HFFc6 (cell line): ENCODE measurements at regions not wholly inside any gene's neighbourhood (a gene's known extent, or its start where the extent isn't known, plus 50 kb on each side); places are given as distances from the start of the nearest gene placed in this dataset.

Experiments used
- DNase-seq: peaks from one replicate; pipeline ENCODE4 v3.0.0-alpha.2; 2018
- H3K27ac Mint-ChIP-seq: 2 replicates; pipeline ENCODE4 v1.8.0; 2020; ENCODE audit warnings: mild to moderate bottlenecking, mixed read lengths
- H3K27me3 Mint-ChIP-seq: 2 replicates; pipeline ENCODE4 v1.8.0; 2021; ENCODE audit warnings: mild to moderate bottlenecking, moderate library complexity, mixed read lengths; ENCODE audit not compliant: insufficient read depth
- H3K36me3 Mint-ChIP-seq: 2 replicates; pipeline ENCODE4 v1.8.0; 2021; ENCODE audit warnings: low read depth, mixed read lengths
- H3K4me1 Mint-ChIP-seq: 2 replicates; pipeline ENCODE4 v1.8.0; 2020; ENCODE audit warnings: low read depth, mixed read lengths
- H3K4me3 Mint-ChIP-seq: 2 replicates; pipeline ENCODE4 v1.8.0; 2020; ENCODE audit warnings: mild to moderate bottlenecking, moderate library complexity, mixed read lengths
- H3K9me3 Mint-ChIP-seq: 2 replicates; pipeline ENCODE4 v1.8.0; 2020; ENCODE audit warnings: mild to moderate bottlenecking, mixed read lengths
- TF ChIP-seq, protein P1 (sequence below): fragments of 200-600 bp; sonication (generic); IDR thresholded peaks from 2 replicates; pipeline ENCODE4 v1.5.0; 2021; ENCODE audit warnings: antibody characterized with exemption, mild to moderate bottlenecking

DNA sequence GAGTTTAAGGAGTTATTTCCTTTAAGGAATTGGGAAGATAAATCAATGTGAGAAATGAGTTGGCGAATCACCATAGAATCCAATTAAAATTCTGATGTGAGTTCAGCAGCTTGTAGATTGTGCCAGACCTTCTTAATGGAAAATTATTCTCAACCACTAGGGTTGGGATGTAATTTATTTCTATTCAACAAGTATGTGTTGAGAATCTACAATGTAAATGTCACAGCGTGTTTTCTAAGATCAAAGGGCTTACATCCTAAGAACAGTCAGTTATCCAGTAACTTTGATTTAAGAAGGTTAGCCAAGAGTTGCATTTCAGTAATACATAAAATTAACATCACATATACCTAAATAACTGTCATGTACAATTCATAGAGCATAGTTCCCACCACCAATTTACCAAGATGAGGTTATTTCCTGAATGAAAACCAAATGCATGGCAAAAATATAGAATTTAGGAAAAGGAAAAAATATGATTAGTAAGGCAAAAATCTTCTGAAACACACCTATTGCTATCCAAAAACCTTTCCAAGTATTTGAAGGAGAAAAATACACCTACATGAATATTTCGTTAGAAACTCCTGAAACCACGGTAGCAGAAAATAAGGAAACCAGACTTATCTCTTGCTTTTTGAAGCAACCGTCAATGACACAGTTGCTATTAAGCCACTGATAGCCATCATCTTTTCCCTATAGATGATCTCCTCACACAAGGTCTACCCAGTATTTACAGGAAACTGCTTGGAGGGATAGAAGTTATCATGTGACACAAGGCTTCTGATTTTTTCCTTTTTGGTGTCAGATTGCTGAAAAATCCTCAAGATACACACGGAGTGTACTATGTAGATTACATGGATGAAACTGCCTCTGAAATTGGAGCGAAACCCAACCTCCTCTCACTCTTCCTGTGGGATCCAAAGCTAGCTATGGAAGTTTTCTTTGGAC lies 259.4 kb upstream of the POGK start:
- no peak overlapping the region for H3K27ac Mint-ChIP-seq
- H3K36me3 Mint-ChIP-seq, result no peaks in the 10 kb centered on the region
- peaks cover 32% of the 10 kb centered on the region for H3K9me3 Mint-ChIP-seq
- H3K4me1 Mint-ChIP-seq, result no peaks in the 10 kb centered on the region
- no peak overlapping the region for H3K4me3 Mint-ChIP-seq
- TF ChIP-seq, protein P1, sequence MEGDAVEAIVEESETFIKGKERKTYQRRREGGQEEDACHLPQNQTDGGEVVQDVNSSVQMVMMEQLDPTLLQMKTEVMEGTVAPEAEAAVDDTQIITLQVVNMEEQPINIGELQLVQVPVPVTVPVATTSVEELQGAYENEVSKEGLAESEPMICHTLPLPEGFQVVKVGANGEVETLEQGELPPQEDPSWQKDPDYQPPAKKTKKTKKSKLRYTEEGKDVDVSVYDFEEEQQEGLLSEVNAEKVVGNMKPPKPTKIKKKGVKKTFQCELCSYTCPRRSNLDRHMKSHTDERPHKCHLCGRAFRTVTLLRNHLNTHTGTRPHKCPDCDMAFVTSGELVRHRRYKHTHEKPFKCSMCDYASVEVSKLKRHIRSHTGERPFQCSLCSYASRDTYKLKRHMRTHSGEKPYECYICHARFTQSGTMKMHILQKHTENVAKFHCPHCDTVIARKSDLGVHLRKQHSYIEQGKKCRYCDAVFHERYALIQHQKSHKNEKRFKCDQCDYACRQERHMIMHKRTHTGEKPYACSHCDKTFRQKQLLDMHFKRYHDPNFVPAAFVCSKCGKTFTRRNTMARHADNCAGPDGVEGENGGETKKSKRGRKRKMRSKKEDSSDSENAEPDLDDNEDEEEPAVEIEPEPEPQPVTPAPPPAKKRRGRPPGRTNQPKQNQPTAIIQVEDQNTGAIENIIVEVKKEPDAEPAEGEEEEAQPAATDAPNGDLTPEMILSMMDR, result no peak
- H3K27me3 Mint-ChIP-seq, result no peaks in the 10 kb centered on the region; the same call in 1 of the 2 replicates
- DNase-seq, result no peak

DNA sequence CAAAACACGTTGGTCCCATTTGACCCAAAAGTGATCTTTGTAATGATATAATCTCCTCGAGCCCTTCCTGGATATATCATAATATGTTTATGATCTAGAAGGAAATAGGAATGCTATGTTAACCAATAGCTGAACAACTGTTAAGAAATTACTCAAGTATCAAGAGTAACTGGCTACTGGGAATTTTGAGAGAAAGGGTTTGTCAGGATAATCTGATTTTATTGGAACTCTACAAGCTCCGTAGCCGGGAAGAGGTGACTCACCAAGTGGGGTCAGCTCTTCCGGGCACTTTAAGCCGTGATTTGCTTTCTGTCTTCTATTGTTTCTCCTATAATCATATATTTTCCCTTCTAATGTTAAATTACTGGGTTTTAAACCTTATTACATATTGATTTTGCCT lies 250.5 kb upstream of the POGK start:
- Mint-ChIP-seq H3K36me3 (no peaks in the 10 kb centered on the region), H3K4me3 (no peak overlapping the region), H3K27ac (no peak overlapping the region), H3K4me1 (no peaks in the 10 kb centered on the region), H3K9me3 (peaks cover 20% of the 10 kb centered on the region), H3K27me3 (no peaks in the 10 kb centered on the region)
- DNase-seq, result no peak
- TF ChIP-seq, protein P1, result no peak

DNA sequence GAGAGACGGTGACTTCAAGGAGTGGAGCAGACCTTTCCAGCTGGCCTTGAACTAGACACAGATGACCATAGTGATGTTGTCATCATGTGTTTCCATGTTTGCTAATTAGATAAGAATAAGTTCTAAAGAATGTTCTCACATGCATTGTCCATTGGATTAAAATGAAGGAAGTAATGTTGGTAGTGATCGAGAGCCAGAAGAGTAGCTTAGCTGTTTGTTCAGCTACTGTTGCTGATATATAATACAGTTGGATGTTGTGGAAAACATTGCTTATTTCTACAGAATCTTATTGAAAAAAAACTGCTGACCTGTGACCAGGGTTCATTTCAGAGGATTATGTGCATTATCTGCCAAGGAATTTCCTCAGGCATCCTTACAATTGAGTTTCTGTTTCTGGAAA lies 249.1 kb upstream of the POGK start:
- TF ChIP-seq, protein P1, result no peak
- Mint-ChIP-seq H3K27me3 (no peaks in the 10 kb centered on the region; the same call in 1 of the 2 replicates), H3K36me3 (no peaks in the 10 kb centered on the region; the same call in 1 of the 2 replicates)

DNA sequence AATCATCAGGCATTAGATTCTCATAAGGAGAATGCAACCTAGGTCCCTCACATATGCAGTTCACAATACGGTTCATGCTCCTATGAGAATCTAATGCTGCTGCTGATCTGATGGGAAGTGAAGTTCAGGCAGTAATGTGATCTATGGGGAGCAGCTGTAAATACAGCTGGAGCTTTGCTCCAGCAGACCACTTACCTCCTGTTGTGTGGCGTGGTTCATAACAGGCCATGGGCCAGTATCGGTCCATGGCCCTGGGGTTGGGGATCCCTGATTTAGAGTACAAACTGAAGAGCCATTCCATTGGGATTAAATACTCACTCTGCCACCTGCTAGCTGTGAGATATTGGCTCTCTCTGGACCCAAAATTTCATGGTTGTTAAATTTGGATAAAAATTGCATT lies 244.6 kb upstream of the POGK start:
- no peak overlapping the region for H3K27ac Mint-ChIP-seq
- peaks cover 30% of the 10 kb centered on the region for H3K9me3 Mint-ChIP-seq
- H3K4me3 Mint-ChIP-seq, result no peak overlapping the region
- H3K27me3 Mint-ChIP-seq, result no peaks in the 10 kb centered on the region; the same call in 1 of the 2 replicates
- TF ChIP-seq, protein P1, result no peak
- no peak for DNase-seq
- no peaks in the 10 kb centered on the region; the same call in 1 of the 2 replicates for H3K36me3 Mint-ChIP-seq
- no peaks in the 10 kb centered on the region for H3K4me1 Mint-ChIP-seq

More for the DNA sequence above, 249.1 kb upstream of the POGK start:
- Mint-ChIP-seq H3K4me3 (no peak overlapping the region), H3K27ac (no peak overlapping the region), H3K9me3 (peaks cover 22% of the 10 kb centered on the region), H3K4me1 (no peaks in the 10 kb centered on the region)
- no peak for DNase-seq

DNA sequence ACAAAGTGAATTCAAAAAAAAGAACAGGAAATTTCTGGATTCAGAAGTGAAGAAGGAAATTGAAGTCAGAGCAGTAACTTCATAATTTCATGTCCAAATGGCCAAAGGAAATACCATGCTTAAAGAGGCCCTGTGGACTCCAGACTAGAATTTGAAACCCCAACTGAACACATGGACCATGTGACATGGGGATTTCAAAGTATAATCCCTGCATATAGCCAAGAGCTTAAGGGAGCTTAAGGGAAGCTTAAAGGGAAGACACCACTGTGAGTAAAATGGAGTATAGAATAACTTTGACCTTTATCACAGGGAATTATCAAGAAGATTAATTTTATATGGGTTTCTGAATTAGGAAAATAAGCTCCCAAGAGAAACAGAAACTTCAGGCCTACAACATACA lies 241.8 kb upstream of the POGK start:
- H3K9me3 Mint-ChIP-seq, result peaks cover 25% of the 10 kb centered on the region
- TF ChIP-seq, protein P1, result no peak
- no peaks in the 10 kb centered on the region; the same call in 1 of the 2 replicates for H3K36me3 Mint-ChIP-seq

More for the DNA sequence above, 241.8 kb upstream of the POGK start:
- Mint-ChIP-seq H3K4me3 (no peak overlapping the region), H3K27me3 (no peaks in the 10 kb centered on the region; the same call in none of the 2 replicates), H3K27ac (no peak overlapping the region), H3K4me1 (no peaks in the 10 kb centered on the region)
- no peak for DNase-seq
